HG03565 (cell line): ENCODE measurements at regions not wholly inside any gene's neighbourhood (a gene's known extent, or its start where the extent isn't known, plus 50 kb on each side); places are given as distances from the start of the nearest gene placed in this dataset.

Experiments used
- ATAC-seq: cut with Tn5 transposase; IDR thresholded peaks from one replicate; pipeline ENCODE4 v1.9.1; 2021; ENCODE audit warnings: mild to moderate bottlenecking, moderate library complexity; ENCODE audit not compliant: unreplicated experiment

DNA sequence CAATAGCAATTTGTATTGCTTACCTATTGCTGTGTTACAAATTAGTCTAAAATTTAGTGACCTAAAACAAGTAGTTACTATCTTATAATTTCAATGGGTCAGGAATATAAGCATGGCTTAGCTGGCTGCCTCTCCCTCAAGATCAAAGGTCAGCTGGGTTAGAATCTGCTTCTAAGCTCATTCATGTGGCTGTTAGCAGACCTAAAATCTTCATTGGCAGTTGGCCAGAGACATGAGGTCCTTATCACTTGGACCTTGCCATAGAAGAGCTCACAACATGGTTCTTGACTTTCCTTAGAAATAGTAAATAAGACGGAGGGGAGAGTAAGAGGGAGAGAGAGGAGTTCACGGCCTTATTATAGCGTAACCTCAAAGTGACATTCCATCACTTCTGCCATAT is 468.0 kb downstream of the HTR7 start:
- no peak for ATAC-seq

DNA sequence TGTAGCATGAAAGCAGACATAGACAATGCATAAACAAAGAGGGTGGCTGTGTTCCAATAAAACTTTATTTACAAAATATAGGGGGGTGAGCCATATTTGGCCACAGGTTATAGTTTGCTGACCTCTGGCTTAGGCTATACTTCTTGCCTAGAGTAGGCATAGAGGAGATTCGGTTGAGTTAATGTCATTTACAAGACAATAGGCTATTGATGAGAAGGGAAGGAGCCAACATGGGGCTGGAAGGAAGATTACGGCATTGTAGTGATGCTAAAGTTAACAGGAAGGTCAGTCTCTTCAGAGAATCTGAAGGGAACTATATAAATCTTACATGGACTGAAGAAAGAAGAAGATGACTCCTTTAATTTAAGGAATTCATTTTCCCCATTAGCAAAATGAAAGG is 463.5 kb downstream of the HTR7 start:
- ATAC-seq: no peak

DNA sequence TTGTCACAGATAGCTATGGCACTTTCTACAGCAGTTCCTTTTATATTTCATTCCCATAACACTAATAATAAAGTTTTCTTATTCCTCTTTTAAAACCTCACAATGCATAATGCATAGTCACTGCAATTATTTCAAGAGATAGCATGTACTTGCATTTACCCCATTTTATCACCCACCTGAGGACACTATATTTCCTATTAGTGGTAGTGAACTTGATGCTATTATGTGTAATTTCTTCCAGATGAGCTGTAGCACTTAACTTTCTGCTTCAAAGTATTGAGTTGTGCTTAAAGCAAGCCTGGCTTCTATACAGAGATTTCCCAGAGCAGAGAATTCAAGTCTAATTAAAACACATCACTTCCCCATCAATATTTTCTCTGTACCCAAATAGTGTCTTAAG is 461.1 kb downstream of the HTR7 start:
- ATAC-seq: no peak

DNA sequence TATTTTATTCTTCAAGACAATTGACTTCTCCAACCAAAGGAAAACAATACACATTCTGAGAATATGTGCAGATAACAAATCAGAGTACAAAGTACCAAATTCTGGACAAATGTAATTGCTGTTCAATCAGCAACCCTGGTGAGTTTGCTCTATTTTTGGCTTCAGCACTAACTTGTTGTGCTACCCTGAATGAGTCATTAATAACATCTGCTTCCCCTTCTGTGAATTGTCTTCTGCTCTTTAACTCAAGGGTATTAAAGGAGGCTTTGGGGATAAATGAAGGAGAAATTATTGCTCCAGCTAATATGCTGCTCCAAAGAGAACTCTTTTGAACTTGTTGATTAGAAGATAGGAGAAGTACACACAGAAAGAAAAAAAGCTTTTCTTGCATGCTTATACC is 459.3 kb downstream of the HTR7 start:
- no peak for ATAC-seq

DNA sequence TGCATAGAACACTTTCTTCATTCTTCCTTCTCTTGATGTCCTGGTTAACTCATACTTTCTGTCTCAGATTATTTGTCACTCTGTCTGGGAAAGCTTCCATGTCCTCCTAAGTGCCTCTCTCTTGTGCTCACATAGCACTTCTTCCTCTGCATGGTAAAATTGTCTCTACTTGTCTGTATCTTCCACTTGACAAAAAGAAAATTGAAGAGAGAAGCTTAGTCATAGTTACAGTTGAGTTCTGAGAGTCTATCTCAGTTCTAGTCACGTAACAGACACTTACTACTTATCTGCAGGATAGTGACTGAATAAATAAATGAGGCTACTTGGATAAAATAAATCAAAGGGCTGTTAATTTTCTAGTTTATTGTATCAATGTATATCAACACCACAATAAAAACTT is 458.1 kb downstream of the HTR7 start:
- no peak for ATAC-seq

DNA sequence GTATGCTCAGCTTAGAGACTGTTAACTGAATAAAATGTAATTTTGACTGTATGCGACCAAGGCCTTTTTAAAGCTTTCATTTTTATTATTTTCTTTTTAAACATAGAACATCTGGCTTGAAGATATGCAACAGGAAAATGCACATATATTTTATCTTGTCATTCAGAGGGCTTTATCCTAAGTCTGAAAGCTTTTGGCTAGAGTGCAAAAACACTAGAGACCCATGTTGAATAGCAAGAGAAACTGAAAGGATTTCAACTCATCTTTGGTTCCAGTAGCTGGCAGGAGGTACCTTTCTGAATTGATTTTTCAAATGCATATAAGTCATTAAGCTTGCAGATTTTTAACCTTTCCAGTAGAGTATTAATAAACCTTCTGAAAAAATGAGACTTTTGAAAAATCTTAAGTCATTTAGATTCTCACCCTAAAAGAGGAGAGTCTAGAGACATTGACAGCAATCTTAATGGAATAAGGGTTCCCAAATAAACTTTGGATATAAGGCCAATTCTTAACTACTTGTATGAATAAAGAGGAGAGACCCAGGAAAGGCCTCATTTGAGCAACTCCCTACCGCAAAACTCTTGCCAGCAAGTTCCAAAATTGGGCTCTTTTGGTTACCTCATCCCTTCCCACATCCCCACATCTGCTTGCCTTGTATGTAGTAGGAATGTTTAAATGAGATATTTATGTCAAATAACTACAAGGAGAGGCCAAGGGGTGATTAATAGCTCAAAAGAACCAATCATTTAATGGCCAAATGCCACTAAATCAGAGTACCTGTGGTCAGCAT is 454.4 kb downstream of the HTR7 start:
- ATAC-seq: no peak

DNA sequence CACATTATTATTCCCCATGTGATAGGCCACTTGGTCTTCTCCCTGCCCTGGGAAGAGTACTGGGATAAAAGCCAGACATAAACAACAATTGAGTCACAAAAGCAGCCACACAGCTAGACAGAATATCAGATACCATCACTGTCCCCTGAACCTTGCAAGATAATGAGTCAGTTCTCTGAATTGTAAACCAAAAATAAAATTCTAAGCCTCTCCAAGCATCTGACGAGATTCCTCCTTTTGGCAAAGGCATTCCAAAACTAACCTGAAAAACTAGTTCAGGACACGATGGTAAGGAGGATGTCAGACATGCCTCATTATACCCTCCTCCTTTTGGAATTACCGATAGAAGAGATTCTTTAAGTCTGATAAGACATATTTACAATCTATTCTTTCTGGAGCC is 450.7 kb downstream of the HTR7 start:
- ATAC-seq: no peak

DNA sequence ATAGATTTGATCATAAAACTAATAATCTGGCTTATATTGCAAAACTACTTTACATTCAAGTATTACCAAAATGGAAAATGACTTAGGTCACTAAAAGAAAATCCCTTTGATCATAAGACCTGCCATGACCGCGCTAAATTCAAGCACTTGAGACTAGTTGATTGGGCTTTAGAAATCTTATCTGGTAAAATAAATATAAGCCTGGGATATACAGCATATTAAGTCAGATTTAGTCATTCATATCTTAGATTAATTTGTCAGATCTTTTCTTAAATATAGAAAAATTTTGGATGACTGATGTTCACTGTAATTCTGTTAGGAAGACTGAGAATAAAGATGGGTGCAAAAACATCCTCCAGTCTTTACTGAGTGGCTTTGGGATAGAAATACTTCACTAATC is 450.0 kb downstream of the HTR7 start:
- no peak for ATAC-seq

DNA sequence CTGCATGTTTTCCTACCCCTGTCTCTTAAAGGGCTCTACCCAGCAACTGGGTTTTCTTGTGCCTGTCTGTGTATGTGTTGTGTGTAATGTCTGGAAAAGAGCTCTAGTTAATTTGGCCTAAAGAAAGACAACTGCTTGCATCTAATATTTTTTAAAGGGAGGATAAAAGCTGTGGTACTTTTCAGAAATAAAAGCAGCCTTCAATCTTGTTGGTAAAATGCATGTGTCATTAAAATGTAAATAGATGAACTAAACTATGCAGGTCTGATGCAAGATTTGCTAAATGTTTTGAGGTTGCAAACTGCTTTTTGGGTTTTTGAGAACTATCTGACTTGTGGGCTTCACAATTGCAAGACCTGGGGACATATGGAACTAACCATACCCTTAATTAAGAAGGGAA is 445.3 kb downstream of the HTR7 start:
- no peak for ATAC-seq

DNA sequence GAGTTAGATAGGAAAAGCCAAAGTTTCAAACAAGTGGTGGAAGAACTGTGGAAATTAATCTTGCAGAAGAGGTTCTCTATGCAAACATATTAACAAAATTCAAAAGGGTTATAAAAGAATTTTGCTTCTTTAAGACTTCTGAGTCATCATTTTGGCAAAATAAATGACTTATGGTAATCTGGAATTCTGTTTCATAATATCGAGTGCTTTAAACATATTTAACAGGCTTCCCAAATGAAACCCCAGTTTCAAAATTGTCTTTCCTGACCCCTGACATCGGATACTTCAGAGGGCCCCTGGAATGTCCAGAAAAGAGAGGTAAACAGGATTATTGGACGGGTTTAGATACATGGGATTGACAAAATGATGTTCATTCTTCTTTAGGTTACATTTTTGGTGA is 444.6 kb downstream of the HTR7 start:
- ATAC-seq: no peak

DNA sequence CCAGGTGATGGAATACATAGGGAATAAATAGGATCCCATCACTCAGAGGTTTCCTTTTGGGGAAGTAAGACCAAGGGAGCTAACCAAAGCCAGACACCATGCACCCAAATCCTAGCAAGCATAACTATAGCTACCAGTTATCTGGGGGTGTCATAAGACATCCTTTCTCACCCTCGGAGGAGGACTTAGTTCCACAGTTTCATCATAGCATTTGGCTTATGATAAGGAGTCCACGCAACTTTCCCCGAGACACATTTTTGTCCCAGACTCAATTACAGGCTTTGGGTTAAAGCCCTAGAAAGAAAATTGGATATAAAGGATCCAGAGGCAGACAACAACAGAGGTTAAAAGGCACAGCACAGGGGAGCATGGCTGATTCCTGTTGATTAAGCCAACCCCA is 442.9 kb downstream of the HTR7 start:
- ATAC-seq: no peak

DNA sequence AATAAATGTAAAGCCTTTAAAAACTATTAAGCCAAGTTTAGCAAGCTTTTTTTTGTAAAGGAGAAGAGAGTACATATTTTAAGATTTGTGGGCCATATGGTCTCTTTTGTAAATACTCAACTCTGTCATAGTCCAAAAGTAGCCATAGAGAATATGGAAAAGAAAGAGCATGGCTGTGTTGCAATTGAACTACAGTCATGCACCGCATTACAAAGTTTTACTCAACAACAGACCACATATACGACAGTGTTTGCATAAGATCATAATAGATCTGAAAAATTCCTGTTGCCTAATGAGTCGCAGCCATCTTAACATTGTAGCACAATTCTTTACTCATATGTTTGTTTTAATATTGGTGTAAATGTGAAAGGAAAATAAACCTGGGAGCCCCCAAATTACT is 440.8 kb downstream of the HTR7 start:
- no peak for ATAC-seq

DNA sequence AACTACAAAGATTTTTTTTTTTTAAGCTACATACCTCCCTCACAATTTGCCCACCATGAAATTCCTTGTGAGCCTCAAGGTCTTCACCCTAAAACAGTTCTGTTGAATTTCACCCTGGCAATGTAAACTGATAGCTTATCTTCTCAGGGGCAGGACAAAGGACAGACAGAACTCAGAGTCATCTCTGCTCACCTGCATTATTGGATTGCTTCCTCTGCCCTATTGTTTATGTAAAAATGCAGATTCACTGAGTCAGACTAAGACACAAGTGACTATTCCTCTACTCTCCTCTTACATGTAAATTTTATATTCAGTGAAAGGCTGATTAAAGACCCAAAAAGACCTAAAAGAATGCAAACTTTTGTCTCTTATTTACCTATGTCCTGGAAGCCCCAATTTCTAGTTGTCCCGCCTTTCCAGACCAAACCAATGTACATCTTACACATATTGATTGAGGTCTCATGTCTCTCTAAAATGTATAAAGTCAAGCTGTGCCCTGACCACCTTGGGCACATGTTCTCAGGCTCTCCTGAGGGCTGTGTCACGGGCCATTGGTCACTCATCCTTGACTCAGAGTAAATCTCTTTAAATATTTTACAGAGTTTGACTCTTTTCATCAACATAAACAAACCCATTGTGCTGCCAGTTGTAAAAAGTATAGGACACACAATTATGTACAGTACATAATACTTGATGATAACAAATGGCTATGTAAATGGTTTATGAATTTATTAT is 440.2 kb downstream of the HTR7 start:
- no peak for ATAC-seq

DNA sequence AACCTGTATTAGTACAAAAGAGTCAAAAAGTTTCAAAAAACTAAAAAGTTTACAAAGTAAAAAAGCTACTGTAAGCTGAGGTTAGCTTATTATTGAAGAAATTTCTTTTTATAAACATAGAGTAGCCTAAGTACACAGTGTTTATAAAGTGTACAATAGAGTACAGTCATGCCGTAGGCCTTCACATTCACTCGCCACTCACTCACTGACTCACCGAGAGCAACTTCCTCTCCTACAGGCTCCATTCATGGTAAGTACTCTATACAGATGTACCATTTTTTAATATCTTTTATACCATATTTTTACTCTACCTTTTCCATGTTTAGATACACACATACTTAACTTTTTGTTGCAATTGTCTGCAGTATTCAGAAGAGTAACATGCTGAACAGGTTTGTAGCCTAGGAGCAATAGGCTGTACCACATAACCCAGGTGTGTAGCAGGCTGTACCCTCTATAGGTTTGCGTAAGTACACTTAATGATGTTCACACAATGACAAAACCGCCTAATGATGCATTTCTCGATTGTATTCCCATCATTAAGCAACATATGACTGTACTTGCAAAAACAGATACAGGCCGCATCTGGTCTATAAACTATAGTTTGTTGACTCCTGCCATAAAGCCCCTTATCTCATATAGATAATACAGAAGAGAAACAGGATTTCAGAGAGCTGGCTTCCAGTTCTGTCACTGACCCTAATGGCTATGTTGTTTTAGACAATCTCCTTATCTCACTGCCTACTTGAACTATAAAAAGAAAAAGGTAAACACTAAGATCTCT is 438.8 kb downstream of the HTR7 start:
- ATAC-seq: no peak

DNA sequence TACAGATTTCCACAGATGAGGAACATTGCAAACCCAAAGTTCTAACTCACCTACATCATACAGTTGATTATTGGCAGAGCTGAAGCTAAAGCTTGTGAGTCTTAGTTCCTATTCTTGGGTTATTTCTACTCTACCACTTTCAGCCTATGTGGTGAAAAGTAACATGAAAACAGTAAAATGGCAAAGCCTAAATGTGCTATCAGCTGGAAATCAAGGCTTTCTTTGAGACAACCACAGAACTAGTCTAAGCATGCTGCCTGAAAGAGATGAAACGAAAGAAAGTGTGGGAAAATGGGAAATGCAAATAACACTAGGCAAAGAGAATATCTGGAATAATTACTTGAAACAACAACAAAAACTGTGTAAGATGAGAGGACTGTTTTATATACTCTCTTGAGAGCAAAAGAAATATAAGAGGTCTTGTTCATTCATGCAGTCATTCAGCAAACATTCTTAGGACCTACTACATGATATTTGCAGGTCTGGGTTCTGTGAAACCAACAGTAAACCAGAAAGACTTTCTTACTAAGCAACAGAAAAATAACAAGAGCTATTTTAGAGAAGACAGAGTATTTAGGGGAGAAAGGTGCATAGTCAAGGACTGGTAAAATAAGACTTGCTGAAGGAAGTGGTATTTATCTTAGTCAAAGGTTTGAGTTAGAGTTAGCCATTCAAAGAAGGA is 437.1 kb downstream of the HTR7 start:
- peak; percentile 82 for ATAC-seq

DNA sequence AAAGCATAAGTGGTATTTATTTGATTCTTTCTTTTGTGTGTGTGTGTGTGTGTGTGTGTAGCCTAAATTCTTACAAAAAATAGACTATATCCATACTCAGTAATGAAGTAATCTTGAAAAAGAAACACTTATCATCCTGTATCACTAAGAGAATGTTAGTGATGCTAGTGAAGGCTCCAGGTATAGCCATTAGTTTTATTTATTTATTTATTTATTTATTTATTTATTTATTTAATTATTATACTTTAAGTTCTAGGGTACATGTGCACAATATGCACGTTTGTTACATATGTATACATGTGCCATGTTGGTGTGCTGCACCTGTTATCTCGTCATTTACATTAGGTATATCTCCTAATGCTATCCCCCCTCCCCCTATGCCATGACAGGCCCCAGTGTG is 436.0 kb downstream of the HTR7 start:
- ATAC-seq: no peak

DNA sequence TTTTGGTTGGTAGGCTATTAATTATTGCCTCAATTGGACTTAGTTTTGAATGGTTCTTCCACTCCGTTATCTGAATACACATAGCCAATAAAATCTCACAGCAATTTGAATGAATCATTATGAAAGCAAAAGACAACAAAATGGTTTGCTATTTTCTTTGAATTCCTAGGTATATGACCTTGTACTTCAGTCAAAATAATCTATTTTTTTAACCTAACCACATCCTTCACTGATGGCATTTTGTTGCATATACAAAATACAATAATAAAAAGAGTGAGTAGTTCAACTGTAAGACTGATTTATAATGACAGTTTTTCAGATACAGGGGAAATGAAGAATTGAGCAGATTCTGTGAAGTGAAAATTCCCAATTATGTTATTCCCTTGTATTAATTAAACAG is 433.1 kb downstream of the HTR7 start:
- no peak for ATAC-seq

DNA sequence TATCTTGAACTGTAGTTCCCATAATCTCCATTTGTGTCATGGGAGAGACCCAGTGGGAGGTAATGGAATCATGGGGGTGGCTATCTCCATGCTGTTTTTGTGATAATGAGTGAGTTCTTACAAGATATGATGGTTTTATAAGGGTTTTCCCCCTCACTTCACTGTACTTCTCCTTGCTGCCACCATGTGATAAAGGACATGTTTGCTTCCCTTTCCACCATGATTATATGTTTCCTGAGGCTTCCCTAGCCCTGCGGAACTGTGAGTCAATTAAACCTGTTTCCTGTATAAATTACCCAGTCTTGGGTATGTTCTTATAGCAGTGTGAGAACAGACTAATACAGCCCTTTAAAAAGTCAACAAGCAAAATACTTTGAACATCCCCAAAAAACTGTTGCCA is 427.7 kb downstream of the HTR7 start:
- no peak for ATAC-seq

DNA sequence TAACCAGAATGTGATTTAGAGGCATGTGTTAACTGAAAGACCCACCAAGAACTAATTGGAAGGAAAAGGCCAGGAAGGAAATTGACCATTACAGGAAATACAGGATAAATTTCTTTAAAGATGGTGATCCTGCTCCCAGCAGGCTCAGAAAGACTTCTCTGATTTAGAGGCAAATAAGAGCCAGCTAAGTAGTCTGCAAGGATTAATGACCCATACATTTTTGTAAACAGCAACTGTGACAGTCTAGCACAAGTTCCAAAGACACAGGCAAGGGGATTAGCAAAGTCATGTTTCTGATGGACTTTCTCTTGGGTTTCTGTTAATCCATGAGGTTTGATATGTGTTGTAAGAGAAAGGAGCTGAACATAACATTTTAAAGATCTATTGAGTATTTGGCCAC is 425.0 kb downstream of the HTR7 start:
- no peak for ATAC-seq

DNA sequence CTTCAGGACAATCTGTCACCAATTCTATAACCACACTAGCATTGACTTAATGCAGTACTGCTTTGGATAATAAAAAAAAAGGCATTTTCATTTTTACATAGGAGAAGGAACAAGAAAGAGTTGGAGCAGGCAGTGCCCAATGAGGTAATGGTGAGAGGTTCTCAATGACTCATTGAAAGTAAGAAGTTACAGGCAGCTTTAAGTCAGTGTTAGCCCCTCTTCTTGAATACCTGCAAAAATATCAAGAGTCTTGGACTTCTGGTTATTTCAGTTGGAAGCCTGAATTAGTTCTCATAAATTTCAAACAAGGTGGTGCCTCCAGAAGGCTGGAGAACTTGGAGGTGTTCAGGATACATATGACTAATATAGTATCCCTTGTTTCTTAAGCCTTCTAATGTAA is 422.5 kb downstream of the HTR7 start:
- no peak for ATAC-seq

DNA sequence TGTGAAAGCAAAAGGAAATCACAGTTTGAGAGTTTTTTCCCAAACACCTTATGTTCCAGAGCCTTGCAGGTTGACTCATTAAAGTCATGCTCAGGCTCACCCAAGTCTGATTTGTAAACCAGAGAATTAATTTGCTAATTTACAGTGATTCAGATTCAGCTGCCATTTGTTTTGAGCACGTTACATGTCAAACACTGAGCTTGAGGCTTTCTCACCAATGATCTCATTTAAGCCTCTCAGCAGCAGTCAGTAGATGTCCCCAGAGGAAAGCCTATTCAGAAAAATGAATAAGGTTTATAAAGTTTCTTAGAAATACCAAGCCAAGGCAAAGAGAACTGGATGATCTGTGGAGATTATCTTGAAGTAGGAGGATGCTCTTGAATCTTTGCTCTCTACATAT is 420.4 kb downstream of the HTR7 start:
- ATAC-seq: no peak
